Kidney glomerular epithelial cell (primary cell): ENCODE measurements at regions not wholly inside any gene's neighbourhood (a gene's known extent, or its start where the extent isn't known, plus 50 kb on each side); places are given as distances from the start of the nearest gene placed in this dataset.

Source experiments
- DNase-seq: peaks from one replicate; lab custom pipeline; 2025; lab: John Stamatoyannopoulos, UW

- no peak for DNase-seq
Observed at GRCh38 chr2:176502619-176503018, 233.4 kb downstream of the MTX2 start.

- DNase-seq = no peak
Observed at GRCh38 chr2:176503776-176504175, 234.5 kb downstream of the MTX2 start.

- no peak for DNase-seq
Observed at GRCh38 chr2:176504440-176504839, 235.2 kb downstream of the MTX2 start.

- DNase-seq = no peak
Observed at GRCh38 chr2:176507786-176508185, 238.5 kb downstream of the MTX2 start.

- no peak for DNase-seq
Observed at GRCh38 chr2:176508374-176508773, 239.1 kb downstream of the MTX2 start.

GRCh38 chr2:176508984-176509740 is 239.9 kb downstream of the MTX2 start:
- peak; percentile 45 for DNase-seq

GRCh38 chr2:176514276-176514675 is 245.0 kb downstream of the MTX2 start:
- DNase-seq = no peak

- no peak for DNase-seq
Observed at GRCh38 chr2:176514805-176515500, 245.7 kb downstream of the MTX2 start.

- no peak for DNase-seq
Observed at GRCh38 chr2:176516051-176516602, 246.9 kb downstream of the MTX2 start.

GRCh38 chr2:176518823-176519222 is 249.6 kb downstream of the MTX2 start:
- no peak for DNase-seq

- DNase-seq = no peak
Observed at GRCh38 chr2:176521878-176522670, 252.8 kb downstream of the MTX2 start.

- no peak for DNase-seq
Observed at GRCh38 chr2:176525086-176525485, 255.8 kb downstream of the MTX2 start.

- DNase-seq = no peak
Observed at GRCh38 chr2:176526995-176527901, 258.0 kb downstream of the MTX2 start.

- no peak for DNase-seq
Observed at GRCh38 chr2:176531608-176532007, 262.4 kb downstream of the MTX2 start.

GRCh38 chr2:176533505-176534193 is 264.4 kb downstream of the MTX2 start:
- no peak for DNase-seq

- peak; percentile 62 for DNase-seq
Observed at GRCh38 chr2:176534798-176535466, 265.7 kb downstream of the MTX2 start.

- no peak for DNase-seq
Observed at GRCh38 chr2:176535467-176536113, 266.3 kb downstream of the MTX2 start.

GRCh38 chr2:176536439-176537133 is 267.3 kb downstream of the MTX2 start:
- DNase-seq = no peak

GRCh38 chr2:176537932-176538331 is 268.7 kb downstream of the MTX2 start:
- DNase-seq = no peak
